ENCODE measurements at regions not wholly inside any gene's neighbourhood (a gene's known extent, or its start where the extent isn't known, plus 50 kb on each side); places are given as distances from the start of the nearest gene placed in this dataset.

- no peak overlapping the region for H3K4me2 ChIP-seq (ENCODE audit: insufficient read depth, low read length)
- BruUV-seq (replicated peaks) = no TSS peak
- ATAC-seq (no peak), DNase-seq (ENCODE audit: extremely low read depth in 1 of 4, low spot score in 3 of 4) (no peak), FAIRE-seq (no peak)
- H3K4me1 ChIP-seq (replicated peaks in 1 of 2; ENCODE audit: control insufficient read depth in 2 of 2, insufficient read depth in 2 of 2, low read length in 2 of 2) = no peaks in the 10 kb centered on the region
- H3K9ac ChIP-seq (ENCODE audit: insufficient read depth in 1 of 2, low read depth in 2 of 2, low read length in 2 of 2) = no peak overlapping the region
- intact Hi-C loops (cut with micrococcal nuclease) = no loop called here
- H3K9me3 ChIP-seq (replicated peaks; ENCODE audit: control insufficient read depth, insufficient read depth, low read depth, low read length) = no peaks in the 10 kb centered on the region
- no peaks in the 10 kb centered on the region; a peak in 1 of 5 replicates for H3K27me3 ChIP-seq (ENCODE audit: control insufficient read depth in 2 of 2, insufficient read depth in 2 of 2, low read length in 2 of 2)
- TF ChIP-seq MXD1 (CRISPR knock-in tag; IDR thresholded peaks at IDR 0.05; ENCODE audit: borderline replicate concordance, poor library complexity, severe bottlenecking) (no peak), FIP1L1 (IDR thresholded peaks at IDR 0.05; ENCODE audit: low read depth, low read length, poor library complexity, severe bottlenecking) (no peak), FOXA3 (CRISPR knock-in tag; conservative IDR thresholded peaks at IDR 0.05 in 1 of 2, IDR thresholded peaks at IDR 0.05 in 1 of 2) (no peak), BCOR (IDR thresholded peaks at IDR 0.05) (no peak), HEY1 (CRISPR knock-in tag; IDR thresholded peaks at IDR 0.05; ENCODE audit: borderline replicate concordance) (no peak), TEAD1 (CRISPR knock-in tag; IDR thresholded peaks at IDR 0.05) (no peak), ELK3 (CRISPR knock-in tag; IDR thresholded peaks at IDR 0.05) (no peak), MAX (CRISPR knock-in tag; IDR thresholded peaks at IDR 0.05) (no peak), E4F1 (CRISPR knock-in tag; IDR thresholded peaks at IDR 0.05; ENCODE audit: borderline replicate concordance) (no peak)
- no peak overlapping the region for H3K4me3 ChIP-seq
- H3K27ac ChIP-seq (ENCODE audit: extremely low read depth, low read depth, low read length) = no peak overlapping the region
- in situ Hi-C loops (cut with MboI) = no loop called here
- CTCF ChIA-PET (ENCODE audit: low intra/inter-chr PET ratio) = no interaction called here
- no peaks in the 10 kb centered on the region for H3K79me2 ChIP-seq (ENCODE audit: control insufficient read depth, insufficient read depth, low read length)
- no peaks in the 10 kb centered on the region for H4K20me1 ChIP-seq (replicated peaks; ENCODE audit: control insufficient read depth, insufficient read depth, low read length)
- WGBS (ENCODE audit: insufficient coverage, low coverage, missing lambda C conversion rate) = 1% methylated on average over 7 of the region's 7 CpGs
- H3K36me3 ChIP-seq (ENCODE audit: control insufficient read depth, insufficient read depth, low read length) = no peaks in the 10 kb centered on the region
- POLR2A ChIA-PET = interaction anchor here (1.1 kb wide), 1 partner anchor 188 kb away, joined by 3 read pairs; no protein-coding TSS in a partner anchor
- no peaks in the 10 kb centered on the region for H3K9me1 ChIP-seq (ENCODE audit: control insufficient read depth, insufficient read depth, low read length)
- H2AFZ ChIP-seq (ENCODE audit: low read depth, low read length) = no peak overlapping the region
Observed at GRCh38 chr15:27686971-27687370, 412.1 kb downstream of the OCA2 start.
